GM18499 (cell line): ENCODE measurements at regions not wholly inside any gene's neighbourhood (a gene's known extent, or its start where the extent isn't known, plus 50 kb on each side); places are given as distances from the start of the nearest gene placed in this dataset.
"Not testable (repeated sequence)": the region's sequence is repeated elsewhere in the genome, so short reads cannot be mapped to it uniquely, and the experiment has no call there.

Experiments used
- ATAC-seq: cut with Tn5 transposase; IDR thresholded peaks from one replicate; pipeline ENCODE4 v1.9.1; 2021; ENCODE audit warnings: moderate number of reproducible peaks; ENCODE audit not compliant: insufficient read depth, unreplicated experiment

GRCh38 chrX:39691724-39692123 lies 406.0 kb downstream of the BCOR start:
- ATAC-seq: no peak

GRCh38 chrX:39692796-39693195 lies 405.0 kb downstream of the BCOR start:
- ATAC-seq: no peak

- no peak for ATAC-seq
These were observed 404.5 kb downstream of the BCOR start for GRCh38 chrX:39693298-39693697.

- ATAC-seq: not testable (repeated sequence)
These were observed 395.1 kb downstream of the BCOR start for GRCh38 chrX:39702636-39703035.

- no peak for ATAC-seq
These were observed 394.5 kb downstream of the BCOR start for GRCh38 chrX:39703307-39703706.

GRCh38 chrX:39704590-39704989 lies 393.2 kb downstream of the BCOR start:
- no peak for ATAC-seq

GRCh38 chrX:39705290-39705689 lies 392.5 kb downstream of the BCOR start:
- no peak for ATAC-seq

- ATAC-seq: no peak
These were observed 388.4 kb downstream of the BCOR start for GRCh38 chrX:39709364-39709763.

GRCh38 chrX:39709812-39710211 lies 387.9 kb downstream of the BCOR start:
- no peak for ATAC-seq

GRCh38 chrX:39710776-39711175 lies 387.0 kb downstream of the BCOR start:
- no peak for ATAC-seq

GRCh38 chrX:39714471-39714870 lies 383.3 kb downstream of the BCOR start:
- no peak for ATAC-seq

GRCh38 chrX:39716401-39716800 lies 381.4 kb downstream of the BCOR start:
- ATAC-seq: no peak

- no peak for ATAC-seq
These were observed 380.8 kb downstream of the BCOR start for GRCh38 chrX:39716802-39717540.

- no peak for ATAC-seq
These were observed 378.8 kb downstream of the BCOR start for GRCh38 chrX:39718981-39719380.

GRCh38 chrX:39720945-39721344 lies 376.8 kb downstream of the BCOR start:
- ATAC-seq: no peak

GRCh38 chrX:39721566-39722279 lies 376.0 kb downstream of the BCOR start:
- no peak for ATAC-seq

- no peak for ATAC-seq
These were observed 373.2 kb downstream of the BCOR start for GRCh38 chrX:39724544-39724943.

- no peak for ATAC-seq
These were observed 372.6 kb downstream of the BCOR start for GRCh38 chrX:39725114-39725513.

GRCh38 chrX:39725928-39726619 lies 371.7 kb downstream of the BCOR start:
- no peak for ATAC-seq

GRCh38 chrX:39726771-39727170 lies 371.0 kb downstream of the BCOR start:
- ATAC-seq: no peak

GRCh38 chrX:39728025-39728424 lies 369.7 kb downstream of the BCOR start:
- ATAC-seq: no peak
